K562 (cell line): ENCODE measurements at regions not wholly inside any gene's neighbourhood (a gene's known extent, or its start where the extent isn't known, plus 50 kb on each side); places are given as distances from the start of the nearest gene placed in this dataset.

Source experiments
- ATAC-seq: fragments of 200-7000 bp; cut with Tn5 transposase; 3 replicates; pipeline ENCODE4 v1.9.1; 2020; ENCODE audit warnings: moderate library complexity
- BruUV-seq: library from RNA; stranded (reverse); fragments of 400-500 nt; replicated peaks from 2 replicates; lab custom pipeline; 2021; lab: Mats Ljungman, UMichigan
- CTCF ChIA-PET: fragments of 300-600 bp; formaldehyde crosslinking; extraction: SDS; loops from one replicate; lab custom pipeline; 2021; ENCODE audit warnings: low intra/inter-chr PET ratio; lab: Yijun Ruan, JAX
- POLR2A ChIA-PET: fragments of 300-600, 350-650 bp; sonication (Branson Sonifier 250); formaldehyde crosslinking; extraction: SDS; loops from one replicate; lab custom pipeline; 2021; ENCODE audit warnings: antibody characterized with exemption, inconsistent platforms; lab: Yijun Ruan, JAX
- DNase-seq, 4 experiments: peaks; one replicate each; pipeline versions ENCODE4 v3.0.0 to v3.0.0-alpha.2; 2011 to 2018; ENCODE audit warnings: low spot score in 3 of 4, mixed read lengths in 3 of 4; ENCODE audit errors: extremely low read depth in 1 of 4
- FAIRE-seq: peaks from 2 replicates; lab custom pipeline; 2011; peaks lifted over from hg19 to GRCh38; lab: Jason Lieb, UNC
- H2AFZ ChIP-seq: 2 replicates; pipeline ENCODE4 v1.6.0; 2011; ENCODE audit warnings: low read depth, low read length, control low read depth, inconsistent platforms
- H3K27ac ChIP-seq: fragments of 200-600 bp; 3 replicates; pipeline ENCODE4 v1.8.0; 2011; ENCODE audit warnings: low read depth, mild to moderate bottlenecking, control low read depth, inconsistent platforms, low read length, moderate library complexity, mixed read lengths; ENCODE audit errors: extremely low read depth
- H3K27me3 ChIP-seq, 2 experiments: fragments of 300-600 bp in 1 of 2; 2 replicates in 1 of 2; 3 replicates in 1 of 2; pipeline versions ENCODE4 v1.6.0 to v1.8.0; 2011; ENCODE audit warnings: inconsistent platforms in 2 of 2, low read length in 2 of 2, mild to moderate bottlenecking in 1 of 2, mixed read lengths in 1 of 2, moderate library complexity in 1 of 2; ENCODE audit not compliant: control insufficient read depth in 2 of 2, insufficient read depth in 2 of 2
- H3K36me3 ChIP-seq: fragments of 300-600 bp; 3 replicates; pipeline ENCODE4 v1.8.0; 2011; ENCODE audit warnings: mild to moderate bottlenecking, low read length, inconsistent platforms; ENCODE audit not compliant: control insufficient read depth, insufficient read depth
- H3K4me1 ChIP-seq, 2 experiments: fragments of 200-600 bp in 1 of 2; replicated peaks in 1 of 2; 2 replicates in 1 of 2; 3 replicates in 1 of 2; pipeline versions ENCODE4 v1.5.1 to v1.8.0; 2011; ENCODE audit warnings: inconsistent platforms in 2 of 2, low read length in 2 of 2, mild to moderate bottlenecking in 1 of 2, mixed read lengths in 1 of 2, moderate library complexity in 1 of 2; ENCODE audit not compliant: control insufficient read depth in 2 of 2, insufficient read depth in 2 of 2
- H3K4me2 ChIP-seq: 2 replicates; pipeline ENCODE4 v1.6.1; 2011; ENCODE audit warnings: low read length, control low read depth, inconsistent platforms, mixed read lengths; ENCODE audit not compliant: insufficient read depth
- H3K4me3 ChIP-seq: fragments of 200-600 bp; sonication (generic), shearing (Covaris generic); 2 replicates; pipeline ENCODE4 v1.5.1; 2016; ENCODE audit warnings: control low read depth, inconsistent platforms
- H3K79me2 ChIP-seq: fragments of 200-600 bp; 3 replicates; pipeline ENCODE4 v1.8.0; 2011; ENCODE audit warnings: low read length, inconsistent platforms; ENCODE audit not compliant: control insufficient read depth, insufficient read depth
- H3K9ac ChIP-seq, 2 experiments: 2 replicates each; pipeline versions ENCODE4 v1.6.0 to v1.6.1; 2011; ENCODE audit warnings: low read depth in 2 of 2, low read length in 2 of 2, control low read depth in 1 of 2, inconsistent platforms in 1 of 2, mild to moderate bottlenecking in 1 of 2, mixed read lengths in 1 of 2; ENCODE audit not compliant: insufficient read depth in 1 of 2
- H3K9me1 ChIP-seq: one replicate; pipeline ENCODE4 v1.6.0; 2011; ENCODE audit warnings: inconsistent platforms, mild to moderate bottlenecking, low read length, moderate library complexity; ENCODE audit not compliant: control insufficient read depth, insufficient read depth
- H3K9me3 ChIP-seq: replicated peaks from 2 replicates; pipeline ENCODE4 v1.5.1; 2011; ENCODE audit warnings: low read depth, low read length, inconsistent platforms; ENCODE audit not compliant: control insufficient read depth, insufficient read depth
- H4K20me1 ChIP-seq: replicated peaks from 2 replicates; pipeline ENCODE4 v1.6.1; 2011; ENCODE audit warnings: low read length, inconsistent platforms, mixed read lengths; ENCODE audit not compliant: control insufficient read depth, insufficient read depth
- BCOR ChIP-seq: fragments of 450-650 bp; IDR thresholded peaks from 2 replicates; pipeline ENCODE4 v1.6.1; 2016
- CBX2 ChIP-seq: fragments of 200-600 bp; sonication (generic); IDR thresholded peaks from one replicate; pipeline ENCODE4 v1.6.1; 2012; ENCODE audit warnings: mild to moderate bottlenecking, low read length, inconsistent platforms; ENCODE audit not compliant: insufficient read depth, poor library complexity, severe bottlenecking
- EHMT2 ChIP-seq: fragments of 450-650 bp; IDR thresholded peaks from 2 replicates; pipeline ENCODE4 v1.6.1; 2018; ENCODE audit warnings: antibody characterized with exemption
- POLR3G ChIP-seq: IDR thresholded peaks from 2 replicates; pipeline ENCODE4 v1.6.1; 2011; ENCODE audit not compliant: insufficient read length, insufficient replicate concordance; ENCODE audit errors: extremely low read depth
- SP1 ChIP-seq: sonication (generic); formaldehyde crosslinking; IDR thresholded peaks from 2 replicates; pipeline ENCODE4 v1.8.1; 2022; ENCODE audit warnings: mild to moderate bottlenecking, missing genetic modification reagents
- XRCC4 ChIP-seq: IDR thresholded peaks from one replicate; pipeline ENCODE4 v1.6.1; 2011; ENCODE audit not compliant: insufficient read depth, insufficient read length; ENCODE audit errors: extremely low read depth
- ZNF134 ChIP-seq: fragments of 250-450 bp; sonication (Bioruptor Pico); conservative IDR thresholded peaks from 2 replicates; pipeline ENCODE4 v1.4.0; 2020
- ZNF143 ChIP-seq: sonication (generic); formaldehyde crosslinking; IDR thresholded peaks from 2 replicates; pipeline ENCODE4 v1.9.0; 2022; ENCODE audit warnings: mild to moderate bottlenecking, missing genetic modification reagents
- ZNF224 ChIP-seq: sonication (generic); formaldehyde crosslinking; IDR thresholded peaks from 2 replicates; pipeline ENCODE4 v1.8.0; 2022; ENCODE audit warnings: mild to moderate bottlenecking, missing genetic modification reagents
- ZNF347 ChIP-seq: fragments of 450-650 bp; formaldehyde crosslinking; IDR thresholded peaks from 2 replicates; pipeline ENCODE4 v1.4.0; 2020; ENCODE audit warnings: low read depth, mild to moderate bottlenecking, moderate library complexity
- ZNF699 ChIP-seq: fragments of 250-450 bp; sonication (Bioruptor Pico); IDR thresholded peaks from 2 replicates; pipeline ENCODE4 v1.8.0; 2021; ENCODE audit warnings: mild to moderate bottlenecking, moderate library complexity; ENCODE audit not compliant: insufficient replicate concordance
- WGBS: fragments of 100-300 bp; shearing (Covaris generic); methylation state at CpG from one replicate; pipeline ENCODE4 v1.1.6; 2016; ENCODE audit warnings: low coverage, mixed read lengths; ENCODE audit not compliant: insufficient coverage; ENCODE audit errors: missing lambda C conversion rate; 5-methylcytosine and 5-hydroxymethylcytosine counted together
- in situ Hi-C: fragments of 300-500 bp; cut with MboI; formaldehyde crosslinking; loops from 4 replicates; pipeline ENCODE4 v1.15.0; 2018; ENCODE audit warnings: inconsistent platforms, mixed read lengths
- intact Hi-C: fragments of 100-400 bp; cut with micrococcal nuclease; formaldehyde crosslinking; loops from 2 replicates; pipeline ENCODE4 v1.14.2; 2022
- TF ChIP-seq, protein P1 (sequence below): fragments of 450-650 bp; formaldehyde crosslinking; IDR thresholded peaks from 2 replicates; pipeline ENCODE4 v1.4.0; 2020; ENCODE audit warnings: mild to moderate bottlenecking, moderate library complexity
- TF ChIP-seq, protein P2 (sequence below): sonication (generic); formaldehyde crosslinking; IDR thresholded peaks from 2 replicates; pipeline ENCODE4 v1.8.0; 2023; ENCODE audit warnings: missing genetic modification reagents, mild to moderate bottlenecking, borderline replicate concordance

DNA sequence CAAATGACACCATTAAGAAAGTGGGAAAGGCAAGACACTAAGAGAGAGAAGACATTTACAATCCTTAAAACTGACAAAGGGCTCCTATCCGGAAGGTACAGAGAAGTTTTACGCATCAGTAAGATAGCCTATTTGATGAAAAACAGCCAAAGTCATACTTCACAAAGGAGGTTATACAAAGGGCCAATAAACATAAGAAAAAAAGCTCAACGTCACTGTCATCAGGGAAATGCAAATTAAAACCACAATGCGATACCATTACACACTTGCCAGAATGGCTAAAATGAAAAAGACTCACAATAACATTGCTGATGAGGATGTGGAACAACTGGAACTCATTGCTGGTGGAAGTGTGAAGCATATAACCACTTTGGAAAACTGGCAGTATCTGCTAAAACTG, 168.6 kb upstream of the FAR2 start:
- Histone ChIP-seq H3K79me2 (no peaks in the 10 kb centered on the region), H3K4me2 (no peak overlapping the region), H3K4me3 (no peak overlapping the region), H3K9me1 (no peaks in the 10 kb centered on the region), H3K27me3 (no peaks in the 10 kb centered on the region), H4K20me1 (no peaks in the 10 kb centered on the region), H3K9ac (no peak overlapping the region), H3K27ac (no peak overlapping the region), H3K36me3 (no peaks in the 10 kb centered on the region), H2AFZ (no peak overlapping the region), H3K9me3 (no peaks in the 10 kb centered on the region), H3K4me1 (no peaks in the 10 kb centered on the region)
- intact Hi-C loops, result no loop called here
- 12% methylated on average over 4 of the region's 4 CpGs for WGBS
- in situ Hi-C loops, result no loop called here
- ChIA-PET CTCF (no interaction called here), POLR2A (no interaction called here)
- DNase-seq (no peak), ATAC-seq (no peak), FAIRE-seq (no peak)
- BruUV-seq, result no TSS peak
- TF ChIP-seq, protein P1, sequence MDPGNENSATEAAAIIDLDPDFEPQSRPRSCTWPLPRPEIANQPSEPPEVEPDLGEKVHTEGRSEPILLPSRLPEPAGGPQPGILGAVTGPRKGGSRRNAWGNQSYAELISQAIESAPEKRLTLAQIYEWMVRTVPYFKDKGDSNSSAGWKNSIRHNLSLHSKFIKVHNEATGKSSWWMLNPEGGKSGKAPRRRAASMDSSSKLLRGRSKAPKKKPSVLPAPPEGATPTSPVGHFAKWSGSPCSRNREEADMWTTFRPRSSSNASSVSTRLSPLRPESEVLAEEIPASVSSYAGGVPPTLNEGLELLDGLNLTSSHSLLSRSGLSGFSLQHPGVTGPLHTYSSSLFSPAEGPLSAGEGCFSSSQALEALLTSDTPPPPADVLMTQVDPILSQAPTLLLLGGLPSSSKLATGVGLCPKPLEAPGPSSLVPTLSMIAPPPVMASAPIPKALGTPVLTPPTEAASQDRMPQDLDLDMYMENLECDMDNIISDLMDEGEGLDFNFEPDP (CRISPR knock-in tag), result no peak
- TF ChIP-seq, protein P2, sequence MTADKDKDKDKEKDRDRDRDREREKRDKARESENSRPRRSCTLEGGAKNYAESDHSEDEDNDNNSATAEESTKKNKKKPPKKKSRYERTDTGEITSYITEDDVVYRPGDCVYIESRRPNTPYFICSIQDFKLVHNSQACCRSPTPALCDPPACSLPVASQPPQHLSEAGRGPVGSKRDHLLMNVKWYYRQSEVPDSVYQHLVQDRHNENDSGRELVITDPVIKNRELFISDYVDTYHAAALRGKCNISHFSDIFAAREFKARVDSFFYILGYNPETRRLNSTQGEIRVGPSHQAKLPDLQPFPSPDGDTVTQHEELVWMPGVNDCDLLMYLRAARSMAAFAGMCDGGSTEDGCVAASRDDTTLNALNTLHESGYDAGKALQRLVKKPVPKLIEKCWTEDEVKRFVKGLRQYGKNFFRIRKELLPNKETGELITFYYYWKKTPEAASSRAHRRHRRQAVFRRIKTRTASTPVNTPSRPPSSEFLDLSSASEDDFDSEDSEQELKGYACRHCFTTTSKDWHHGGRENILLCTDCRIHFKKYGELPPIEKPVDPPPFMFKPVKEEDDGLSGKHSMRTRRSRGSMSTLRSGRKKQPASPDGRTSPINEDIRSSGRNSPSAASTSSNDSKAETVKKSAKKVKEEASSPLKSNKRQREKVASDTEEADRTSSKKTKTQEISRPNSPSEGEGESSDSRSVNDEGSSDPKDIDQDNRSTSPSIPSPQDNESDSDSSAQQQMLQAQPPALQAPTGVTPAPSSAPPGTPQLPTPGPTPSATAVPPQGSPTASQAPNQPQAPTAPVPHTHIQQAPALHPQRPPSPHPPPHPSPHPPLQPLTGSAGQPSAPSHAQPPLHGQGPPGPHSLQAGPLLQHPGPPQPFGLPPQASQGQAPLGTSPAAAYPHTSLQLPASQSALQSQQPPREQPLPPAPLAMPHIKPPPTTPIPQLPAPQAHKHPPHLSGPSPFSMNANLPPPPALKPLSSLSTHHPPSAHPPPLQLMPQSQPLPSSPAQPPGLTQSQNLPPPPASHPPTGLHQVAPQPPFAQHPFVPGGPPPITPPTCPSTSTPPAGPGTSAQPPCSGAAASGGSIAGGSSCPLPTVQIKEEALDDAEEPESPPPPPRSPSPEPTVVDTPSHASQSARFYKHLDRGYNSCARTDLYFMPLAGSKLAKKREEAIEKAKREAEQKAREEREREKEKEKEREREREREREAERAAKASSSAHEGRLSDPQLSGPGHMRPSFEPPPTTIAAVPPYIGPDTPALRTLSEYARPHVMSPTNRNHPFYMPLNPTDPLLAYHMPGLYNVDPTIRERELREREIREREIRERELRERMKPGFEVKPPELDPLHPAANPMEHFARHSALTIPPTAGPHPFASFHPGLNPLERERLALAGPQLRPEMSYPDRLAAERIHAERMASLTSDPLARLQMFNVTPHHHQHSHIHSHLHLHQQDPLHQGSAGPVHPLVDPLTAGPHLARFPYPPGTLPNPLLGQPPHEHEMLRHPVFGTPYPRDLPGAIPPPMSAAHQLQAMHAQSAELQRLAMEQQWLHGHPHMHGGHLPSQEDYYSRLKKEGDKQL (CRISPR knock-in tag), result no peak
- TF ChIP-seq CBX2 (no peak), ZNF224 (CRISPR knock-in tag) (no peak), POLR3G (no peak), ZNF699 (CRISPR knock-in tag) (no peak), ZNF143 (CRISPR knock-in tag) (no peak), BCOR (no peak), SP1 (CRISPR knock-in tag) (no peak), EHMT2 (no peak), ZNF347 (no peak), ZNF134 (CRISPR knock-in tag) (no peak), XRCC4 (no peak)
